ENCODE measurements at regions not wholly inside any gene's neighbourhood (a gene's known extent, or its start where the extent isn't known, plus 50 kb on each side); places are given as distances from the start of the nearest gene placed in this dataset.

GRCh38 chr17:79455636-79456035 lies 155.2 kb downstream of the RBFOX3 start:
- no peak for TF ChIP-seq CTCF (conservative IDR thresholded peaks at IDR 0.05)
- TF ChIP-seq EZH2 (IDR thresholded peaks at IDR 0.05; ENCODE audit: low read depth), result no peak
